Esophagus muscularis mucosa (tissue), 4 donors: ENCODE measurements at regions not wholly inside any gene's neighbourhood (a gene's known extent, or its start where the extent isn't known, plus 50 kb on each side); places are given as distances from the start of the nearest gene placed in this dataset.

Experiments
- DNase-seq: peaks from one replicate; pipeline ENCODE4 v3.0.0-alpha.2; 2017; ENCODE audit errors: extremely low spot score
- H3K27ac ChIP-seq, 4 donors: fragments of 200-600 bp; sonication (generic); replicated peaks in 1 of 4; 1 replicate in 3 of 4; 2 replicates in 1 of 4; pipeline ENCODE4 v1.5.1; 2016 to 2019; ENCODE audit warnings: mild to moderate bottlenecking in 1 of 4
- H3K27me3 ChIP-seq, 4 donors: fragments of 200-600 bp; sonication (generic); one replicate each; pipeline versions ENCODE4 v1.5.1 to v1.6.0; 2016 to 2019
- H3K36me3 ChIP-seq, 4 donors: fragments of 200-600 bp; sonication (generic); one replicate each; pipeline ENCODE4 v1.5.1; 2016 to 2019
- H3K4me1 ChIP-seq, 4 donors: fragments of 200-600 bp; sonication (generic); one replicate each; pipeline ENCODE4 v1.5.1; 2016 to 2019
- H3K4me3 ChIP-seq, 4 donors: fragments of 200-600 bp; sonication (generic); 1 replicate in 2 of 4; 2 replicates in 2 of 4; pipeline ENCODE4 v1.5.1; 2016 to 2019; ENCODE audit warnings: mild to moderate bottlenecking in 4 of 4, moderate library complexity in 1 of 4
- H3K9me3 ChIP-seq, 4 donors: fragments of 200-600 bp; sonication (generic); 1 replicate in 3 of 4; 2 replicates in 1 of 4; pipeline ENCODE4 v1.5.1; 2016 to 2019
- EP300 ChIP-seq: sonication (generic); formaldehyde crosslinking; IDR thresholded peaks from one replicate; pipeline ENCODE4 v1.6.1; 2017; ENCODE audit warnings: antibody characterized with exemption
- POLR2A ChIP-seq: fragments of 450-650 bp; IDR thresholded peaks from one replicate; pipeline ENCODE4 v1.6.1; 2017; ENCODE audit warnings: antibody characterized with exemption, moderate library complexity, mild to moderate bottlenecking, low read depth
- POLR2AphosphoS5 ChIP-seq, 2 donors: sonication (generic); formaldehyde crosslinking; IDR thresholded peaks; one replicate each; pipeline ENCODE4 v1.6.1; 2017; ENCODE audit warnings: antibody characterized with exemption in 2 of 2
- WGBS: methylation state at CpG from one replicate; pipeline ENCODE4 v1.1.5; 2018; 5-methylcytosine and 5-hydroxymethylcytosine counted together
- intact Hi-C: fragments of 100-400 bp; cut with DNase I; formaldehyde crosslinking; loops from one replicate; pipeline ENCODE4 v1.15.1; 2023
- TF ChIP-seq, protein P1 (sequence below), 3 experiments: fragments of 200-600 bp in 2 of 3; fragments of 450-650 bp in 1 of 3; sonication (generic) in 2 of 3; IDR thresholded peaks; one replicate each; pipeline ENCODE4 v1.5.1; 2017 to 2019; ENCODE audit warnings: antibody characterized with exemption in 3 of 3, mild to moderate bottlenecking in 2 of 3, moderate library complexity in 1 of 3

DNA sequence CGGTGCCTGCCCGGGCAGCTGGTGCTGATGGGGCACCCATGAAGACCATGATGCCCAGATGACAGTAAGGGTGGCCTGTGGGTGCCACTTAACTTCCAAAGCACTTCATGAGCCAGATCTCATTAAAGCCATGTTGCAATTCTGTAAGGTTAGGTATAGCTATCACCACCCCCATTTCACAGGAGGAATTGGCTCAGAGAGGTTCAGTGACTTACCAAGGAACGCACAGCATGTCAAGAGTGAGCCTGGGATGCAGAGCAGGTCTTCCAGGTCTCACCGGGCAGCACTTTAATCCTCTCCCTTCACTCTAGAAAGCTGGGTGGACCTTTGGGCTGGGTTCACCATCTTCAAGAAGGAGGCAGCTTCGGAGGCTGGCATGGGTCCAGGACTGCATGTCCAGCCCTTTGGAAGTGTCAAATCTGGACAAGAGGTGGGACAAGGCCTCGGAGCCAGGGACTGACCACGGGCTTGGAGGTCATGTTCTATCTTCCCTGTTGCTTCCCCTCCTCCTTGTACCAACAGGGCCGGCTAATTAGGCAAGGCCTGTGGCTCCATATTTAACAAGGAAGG is 189.8 kb downstream of the URI1 start:
- Histone ChIP-seq H3K9me3 (no peaks in the 10 kb centered on the region), H3K36me3 (no peaks in the 10 kb centered on the region), H3K27me3 (peaks cover 0 to 14% (median 0%) of the 10 kb centered on the region in 4 donors), H3K4me1 (no peaks in the 10 kb centered on the region), H3K27ac (no peak overlapping the region), H3K4me3 (no peak overlapping the region)
- WGBS = 93% methylated on average over 6 of the region's 8 CpGs
- DNase-seq = no peak
- TF ChIP-seq POLR2A (no peak), EP300 (no peak), POLR2AphosphoS5 (IDR thresholded peaks at IDR 0.05) (no peak)
- TF ChIP-seq, protein P1, sequence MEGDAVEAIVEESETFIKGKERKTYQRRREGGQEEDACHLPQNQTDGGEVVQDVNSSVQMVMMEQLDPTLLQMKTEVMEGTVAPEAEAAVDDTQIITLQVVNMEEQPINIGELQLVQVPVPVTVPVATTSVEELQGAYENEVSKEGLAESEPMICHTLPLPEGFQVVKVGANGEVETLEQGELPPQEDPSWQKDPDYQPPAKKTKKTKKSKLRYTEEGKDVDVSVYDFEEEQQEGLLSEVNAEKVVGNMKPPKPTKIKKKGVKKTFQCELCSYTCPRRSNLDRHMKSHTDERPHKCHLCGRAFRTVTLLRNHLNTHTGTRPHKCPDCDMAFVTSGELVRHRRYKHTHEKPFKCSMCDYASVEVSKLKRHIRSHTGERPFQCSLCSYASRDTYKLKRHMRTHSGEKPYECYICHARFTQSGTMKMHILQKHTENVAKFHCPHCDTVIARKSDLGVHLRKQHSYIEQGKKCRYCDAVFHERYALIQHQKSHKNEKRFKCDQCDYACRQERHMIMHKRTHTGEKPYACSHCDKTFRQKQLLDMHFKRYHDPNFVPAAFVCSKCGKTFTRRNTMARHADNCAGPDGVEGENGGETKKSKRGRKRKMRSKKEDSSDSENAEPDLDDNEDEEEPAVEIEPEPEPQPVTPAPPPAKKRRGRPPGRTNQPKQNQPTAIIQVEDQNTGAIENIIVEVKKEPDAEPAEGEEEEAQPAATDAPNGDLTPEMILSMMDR (IDR thresholded peaks at IDR 0.05) = no peak
- intact Hi-C loops = no loop called here

DNA sequence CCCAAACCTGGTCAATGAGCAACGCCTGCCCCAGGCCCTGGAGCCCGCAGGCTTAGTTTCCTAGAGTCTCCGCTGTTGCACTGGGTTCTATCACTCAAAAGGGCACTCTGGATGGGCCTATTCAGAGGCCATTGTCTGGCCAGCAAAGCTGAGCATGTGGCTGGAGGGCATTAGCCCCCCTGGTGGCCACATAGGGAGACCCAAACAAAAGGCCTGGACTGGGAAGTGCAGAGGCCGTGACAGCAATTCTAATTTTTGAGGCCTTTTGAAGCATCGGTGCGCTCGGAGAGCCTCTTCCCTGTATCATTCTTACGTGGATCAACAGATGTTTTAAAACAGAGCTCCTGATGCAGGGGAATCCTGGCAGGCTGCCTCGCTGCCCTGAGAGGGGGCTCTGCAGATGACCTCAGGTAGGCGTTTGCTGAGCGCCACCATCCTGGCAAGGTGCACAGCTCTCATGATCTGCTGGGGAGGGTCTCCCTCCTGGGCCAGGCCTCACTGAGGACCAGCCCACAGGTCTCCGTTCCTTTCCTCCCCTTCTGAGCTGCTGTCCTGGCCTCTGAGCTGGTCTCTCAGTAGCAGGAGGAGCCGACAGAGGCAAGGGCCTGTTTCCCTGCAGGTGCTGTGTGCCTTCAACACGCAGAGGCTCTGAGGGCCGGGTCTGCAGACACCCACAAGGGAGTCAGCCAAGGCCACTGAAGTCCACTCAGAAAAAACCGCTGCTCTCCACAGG is 190.5 kb downstream of the URI1 start:
- Histone ChIP-seq H3K4me3 (no peak overlapping the region), H3K27me3 (peaks cover 0 to 14% (median 0%) of the 10 kb centered on the region in 4 donors), H3K4me1 (no peaks in the 10 kb centered on the region), H3K27ac (no peak overlapping the region), H3K36me3 (no peaks in the 10 kb centered on the region), H3K9me3 (no peaks in the 10 kb centered on the region)
- WGBS = 81% methylated on average over 5 of the region's 16 CpGs
- intact Hi-C loops = no loop called here
- DNase-seq = no peak
- no peak for TF ChIP-seq EP300
- TF ChIP-seq, protein P1 (IDR thresholded peaks at IDR 0.05) = no peak

DNA sequence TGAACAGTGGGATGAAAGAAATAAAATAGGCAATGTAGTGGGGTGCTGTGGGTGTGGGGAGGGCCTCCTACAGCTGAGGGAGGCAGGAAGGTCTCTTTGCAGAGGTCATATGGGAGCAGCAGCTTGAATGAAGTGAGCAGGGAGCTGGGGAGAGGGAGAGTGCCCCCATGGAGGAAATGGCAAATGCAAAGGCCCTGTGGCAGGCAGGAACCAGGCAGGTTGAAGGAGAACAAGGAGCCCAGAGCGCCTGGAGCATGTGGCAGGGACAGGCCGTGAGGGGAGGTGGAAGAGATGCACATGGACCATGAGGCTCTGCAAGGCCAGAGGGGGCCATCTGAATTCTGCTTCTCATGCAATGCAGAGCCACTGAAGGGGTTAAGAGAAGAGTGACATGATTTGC is 191.8 kb downstream of the URI1 start:
- no peaks in the 10 kb centered on the region for H3K4me1 ChIP-seq
- TF ChIP-seq POLR2AphosphoS5 (IDR thresholded peaks at IDR 0.05) = no peak
- TF ChIP-seq EP300 = no peak
- TF ChIP-seq, protein P1 (IDR thresholded peaks at IDR 0.05) = no peak
- no peak for TF ChIP-seq POLR2A
- WGBS = 69% methylated on average over 2 of the region's 2 CpGs
- DNase-seq = no peak
- peaks cover 0 to 14% (median 0%) of the 10 kb centered on the region in 4 donors for H3K27me3 ChIP-seq
- H3K36me3 ChIP-seq = no peaks in the 10 kb centered on the region
- H3K4me3 ChIP-seq = no peak overlapping the region
- intact Hi-C loops = no loop called here
- H3K27ac ChIP-seq = no peak overlapping the region
- H3K9me3 ChIP-seq = no peaks in the 10 kb centered on the region

GRCh38 chr19:30135093-30135757 is 193.2 kb downstream of the URI1 start:
- H3K4me3 ChIP-seq = no peak overlapping the region
- peaks cover 0 to 14% (median 0%) of the 10 kb centered on the region in 4 donors for H3K27me3 ChIP-seq
- H3K36me3 ChIP-seq = no peaks in the 10 kb centered on the region
- intact Hi-C loops = no loop called here
- WGBS = 69% methylated on average over 12 of the region's 12 CpGs
- DNase-seq = no peak
- TF ChIP-seq, protein P1 (IDR thresholded peaks at IDR 0.05) = no peak
- TF ChIP-seq EP300 = no peak
- H3K9me3 ChIP-seq = no peaks in the 10 kb centered on the region
- no peaks in the 10 kb centered on the region for H3K4me1 ChIP-seq
- H3K27ac ChIP-seq = no peak overlapping the region
